MV-4-11 (cell line): ENCODE measurements at regions not wholly inside any gene's neighbourhood (a gene's known extent, or its start where the extent isn't known, plus 50 kb on each side); places are given as distances from the start of the nearest gene placed in this dataset.

Experiments
- DNase-seq: peaks from one replicate; lab custom pipeline; 2025; lab: John Stamatoyannopoulos, UW

- no peak for DNase-seq
Observed at GRCh38 chr17:79521225-79521624, 89.6 kb downstream of the RBFOX3 start.

GRCh38 chr17:79520167-79521165 lies 90.4 kb downstream of the RBFOX3 start:
- DNase-seq, result no peak

GRCh38 chr17:79519601-79520000 lies 91.2 kb downstream of the RBFOX3 start:
- no peak for DNase-seq

- DNase-seq, result no peak
Observed at GRCh38 chr17:79518585-79519523, 92.0 kb downstream of the RBFOX3 start.

GRCh38 chr17:79517827-79518584 lies 92.8 kb downstream of the RBFOX3 start:
- DNase-seq, result no peak

- DNase-seq, result no peak
Observed at GRCh38 chr17:79515646-79516571, 94.9 kb downstream of the RBFOX3 start.

- DNase-seq, result no peak
Observed at GRCh38 chr17:79515110-79515509, 95.7 kb downstream of the RBFOX3 start.

GRCh38 chr17:79513820-79514535 lies 96.9 kb downstream of the RBFOX3 start:
- no peak for DNase-seq

GRCh38 chr17:79513206-79513605 lies 97.6 kb downstream of the RBFOX3 start:
- no peak for DNase-seq

- no peak for DNase-seq
Observed at GRCh38 chr17:79511471-79511870, 99.4 kb downstream of the RBFOX3 start.

- DNase-seq, result no peak
Observed at GRCh38 chr17:79510071-79510470, 100.8 kb downstream of the RBFOX3 start.

- no peak for DNase-seq
Observed at GRCh38 chr17:79509490-79509889, 101.4 kb downstream of the RBFOX3 start.

- no peak for DNase-seq
Observed at GRCh38 chr17:79509008-79509407, 101.8 kb downstream of the RBFOX3 start.

- no peak for DNase-seq
Observed at GRCh38 chr17:79508291-79508716, 102.5 kb downstream of the RBFOX3 start.

GRCh38 chr17:79506955-79507354 lies 103.9 kb downstream of the RBFOX3 start:
- no peak for DNase-seq

- DNase-seq, result no peak
Observed at GRCh38 chr17:79506150-79506870, 104.5 kb downstream of the RBFOX3 start.

- DNase-seq, result no peak
Observed at GRCh38 chr17:79505199-79505598, 105.7 kb downstream of the RBFOX3 start.

GRCh38 chr17:79504181-79504605 lies 106.7 kb downstream of the RBFOX3 start:
- DNase-seq, result no peak

GRCh38 chr17:79503126-79503839 lies 107.6 kb downstream of the RBFOX3 start:
- no peak for DNase-seq
